Femur (tissue), 1 donor: ENCODE measurements at regions not wholly inside any gene's neighbourhood (a gene's known extent, or its start where the extent isn't known, plus 50 kb on each side); places are given as distances from the start of the nearest gene placed in this dataset.
A peak's percentile ranks its signal among the peaks of the same experiment; 100 is the strongest.
"Not testable (repeated sequence)": the region's sequence is repeated elsewhere in the genome, so short reads cannot be mapped to it uniquely, and the experiment has no call there.

ENCODE experiments used
- DNase-seq: peaks from one replicate; pipeline ENCODE4 v3.0.0-alpha.2; 2017

- no peak for DNase-seq
These were observed 192.3 kb upstream of the NR3C2 start for GRCh38 chr4:148634476-148634875.

- no peak for DNase-seq
These were observed 191.5 kb upstream of the NR3C2 start for GRCh38 chr4:148633720-148634119.

- no peak for DNase-seq
These were observed 190.3 kb upstream of the NR3C2 start for GRCh38 chr4:148632476-148632875.

- DNase-seq: no peak
These were observed 187.8 kb upstream of the NR3C2 start for GRCh38 chr4:148630051-148630450.

- DNase-seq: no peak
These were observed 176.6 kb upstream of the NR3C2 start for GRCh38 chr4:148618856-148619255.

GRCh38 chr4:148608968-148609367, 166.8 kb upstream of the NR3C2 start:
- no peak for DNase-seq

- DNase-seq: not testable (repeated sequence)
These were observed 156.4 kb upstream of the NR3C2 start for GRCh38 chr4:148598418-148599207.

GRCh38 chr4:148589182-148589581, 147.0 kb upstream of the NR3C2 start:
- no peak for DNase-seq

GRCh38 chr4:148575577-148575976, 133.4 kb upstream of the NR3C2 start:
- no peak for DNase-seq

GRCh38 chr4:148574911-148575310, 132.7 kb upstream of the NR3C2 start:
- DNase-seq: peak; percentile 24

- peak; percentile 58 for DNase-seq
These were observed 132.3 kb upstream of the NR3C2 start for GRCh38 chr4:148574502-148574901.

GRCh38 chr4:148574066-148574465, 131.9 kb upstream of the NR3C2 start:
- no peak for DNase-seq

GRCh38 chr4:148573296-148573695, 131.1 kb upstream of the NR3C2 start:
- DNase-seq: peak; percentile 24

GRCh38 chr4:148565801-148566200, 123.6 kb upstream of the NR3C2 start:
- DNase-seq: no peak

- DNase-seq: no peak
These were observed 121.5 kb upstream of the NR3C2 start for GRCh38 chr4:148563684-148564083.

GRCh38 chr4:148561467-148561866, 119.3 kb upstream of the NR3C2 start:
- no peak for DNase-seq

- DNase-seq: no peak
These were observed 115.6 kb upstream of the NR3C2 start for GRCh38 chr4:148557793-148558192.

GRCh38 chr4:148550788-148551187, 108.6 kb upstream of the NR3C2 start:
- DNase-seq: no peak

GRCh38 chr4:148542922-148543623, 100.9 kb upstream of the NR3C2 start:
- no peak for DNase-seq

GRCh38 chr4:148540622-148541326, 98.6 kb upstream of the NR3C2 start:
- DNase-seq: no peak

- DNase-seq: no peak
These were observed 97.2 kb upstream of the NR3C2 start for GRCh38 chr4:148539387-148539786.

- not testable (repeated sequence) for DNase-seq
These were observed 91.6 kb upstream of the NR3C2 start for GRCh38 chr4:148533851-148534250.

GRCh38 chr4:148530114-148530513, 87.9 kb upstream of the NR3C2 start:
- no peak for DNase-seq

GRCh38 chr4:148527571-148527970, 85.4 kb upstream of the NR3C2 start:
- no peak for DNase-seq
